Activated CD4-positive, CD25-positive, alpha-beta regulatory T cell treated with anti-CD3 and anti-CD28 coated beads, Interleukin-2, amount 50 U/mL, for 24 hours (primary cell): ENCODE measurements at regions not wholly inside any gene's neighbourhood (a gene's known extent, or its start where the extent isn't known, plus 50 kb on each side); places are given as distances from the start of the nearest gene placed in this dataset.

Experiments used
- ATAC-seq, 2 donors: fragments of 150-1000 bp; cut with Tn5 transposase; one replicate each; pipeline ENCODE4 v1.10.0; 2021; ENCODE audit warnings: mild to moderate bottlenecking in 1 of 2, moderate library complexity in 1 of 2

GRCh38 chr10:117884592-117884991, 162.1 kb downstream of the RAB11FIP2 start:
- ATAC-seq: no peak

GRCh38 chr10:117885206-117885829, 161.4 kb downstream of the RAB11FIP2 start:
- ATAC-seq: no peak

GRCh38 chr10:117886766-117887165, 160.0 kb downstream of the RAB11FIP2 start:
- no peak for ATAC-seq

- no peak for ATAC-seq
Observed at GRCh38 chr10:117889664-117890063, 157.1 kb downstream of the RAB11FIP2 start.

- no peak for ATAC-seq
Observed at GRCh38 chr10:117892681-117893220, 154.0 kb downstream of the RAB11FIP2 start.

- no peak for ATAC-seq
Observed at GRCh38 chr10:117894339-117894738, 152.4 kb downstream of the RAB11FIP2 start.

GRCh38 chr10:117896517-117896916, 150.2 kb downstream of the RAB11FIP2 start:
- ATAC-seq: no peak

- no peak for ATAC-seq
Observed at GRCh38 chr10:117899181-117899683, 147.5 kb downstream of the RAB11FIP2 start.

- ATAC-seq: no peak
Observed at GRCh38 chr10:117900280-117900679, 146.5 kb downstream of the RAB11FIP2 start.

GRCh38 chr10:117903854-117904253, 142.9 kb downstream of the RAB11FIP2 start:
- ATAC-seq: no peak

- no peak for ATAC-seq
Observed at GRCh38 chr10:117905404-117905803, 141.3 kb downstream of the RAB11FIP2 start.

- ATAC-seq: no peak
Observed at GRCh38 chr10:117911684-117912083, 135.1 kb downstream of the RAB11FIP2 start.

- ATAC-seq: no peak
Observed at GRCh38 chr10:117914334-117914733, 132.4 kb downstream of the RAB11FIP2 start.

GRCh38 chr10:117920956-117921355, 125.8 kb downstream of the RAB11FIP2 start:
- ATAC-seq: no peak

- no peak for ATAC-seq
Observed at GRCh38 chr10:117921421-117921820, 125.3 kb downstream of the RAB11FIP2 start.

GRCh38 chr10:117924820-117925219, 121.9 kb downstream of the RAB11FIP2 start:
- no peak for ATAC-seq

GRCh38 chr10:117925369-117925768, 121.4 kb downstream of the RAB11FIP2 start:
- ATAC-seq: no peak

- no peak for ATAC-seq
Observed at GRCh38 chr10:117926491-117926890, 120.2 kb downstream of the RAB11FIP2 start.

GRCh38 chr10:117927332-117927731, 119.4 kb downstream of the RAB11FIP2 start:
- ATAC-seq: no peak

GRCh38 chr10:117927871-117928270, 118.9 kb downstream of the RAB11FIP2 start:
- ATAC-seq: no peak

GRCh38 chr10:117928281-117928680, 118.5 kb downstream of the RAB11FIP2 start:
- no peak for ATAC-seq

- ATAC-seq: no peak
Observed at GRCh38 chr10:117928741-117929140, 118.0 kb downstream of the RAB11FIP2 start.

- no peak for ATAC-seq
Observed at GRCh38 chr10:117929327-117930067, 117.2 kb downstream of the RAB11FIP2 start.

- no peak for ATAC-seq
Observed at GRCh38 chr10:117931078-117931477, 115.7 kb downstream of the RAB11FIP2 start.
